ENCODE measurements at regions not wholly inside any gene's neighbourhood (a gene's known extent, or its start where the extent isn't known, plus 50 kb on each side); places are given as distances from the start of the nearest gene placed in this dataset.

DNA sequence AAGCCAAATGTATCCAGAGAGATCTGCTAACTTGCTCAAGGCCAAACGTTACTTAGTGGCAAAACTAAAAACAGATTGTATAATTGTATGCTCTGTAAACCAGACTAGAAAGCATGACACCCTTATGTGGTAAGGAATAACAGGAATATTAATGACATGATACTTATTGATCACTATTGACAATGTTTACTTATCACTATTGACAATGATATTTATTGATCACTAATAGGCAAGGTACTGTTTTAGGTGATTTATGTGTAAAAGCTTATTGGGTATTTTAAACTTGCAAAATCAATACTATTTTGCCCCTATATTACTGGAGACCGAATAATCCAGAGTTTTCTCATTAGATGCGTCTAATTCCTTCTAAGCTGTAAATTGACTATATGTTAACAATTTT lies 985.1 kb downstream of the CDH11 start:
- intact Hi-C loops (cut with micrococcal nuclease; ENCODE audit: unreplicated experiment), result no loop called here
- TF ChIP-seq, protein P1, sequence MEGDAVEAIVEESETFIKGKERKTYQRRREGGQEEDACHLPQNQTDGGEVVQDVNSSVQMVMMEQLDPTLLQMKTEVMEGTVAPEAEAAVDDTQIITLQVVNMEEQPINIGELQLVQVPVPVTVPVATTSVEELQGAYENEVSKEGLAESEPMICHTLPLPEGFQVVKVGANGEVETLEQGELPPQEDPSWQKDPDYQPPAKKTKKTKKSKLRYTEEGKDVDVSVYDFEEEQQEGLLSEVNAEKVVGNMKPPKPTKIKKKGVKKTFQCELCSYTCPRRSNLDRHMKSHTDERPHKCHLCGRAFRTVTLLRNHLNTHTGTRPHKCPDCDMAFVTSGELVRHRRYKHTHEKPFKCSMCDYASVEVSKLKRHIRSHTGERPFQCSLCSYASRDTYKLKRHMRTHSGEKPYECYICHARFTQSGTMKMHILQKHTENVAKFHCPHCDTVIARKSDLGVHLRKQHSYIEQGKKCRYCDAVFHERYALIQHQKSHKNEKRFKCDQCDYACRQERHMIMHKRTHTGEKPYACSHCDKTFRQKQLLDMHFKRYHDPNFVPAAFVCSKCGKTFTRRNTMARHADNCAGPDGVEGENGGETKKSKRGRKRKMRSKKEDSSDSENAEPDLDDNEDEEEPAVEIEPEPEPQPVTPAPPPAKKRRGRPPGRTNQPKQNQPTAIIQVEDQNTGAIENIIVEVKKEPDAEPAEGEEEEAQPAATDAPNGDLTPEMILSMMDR (IDR thresholded peaks at IDR 0.05), result no peak
- no peak for TF ChIP-seq POLR2AphosphoS5 (IDR thresholded peaks at IDR 0.05; ENCODE audit: low read depth, low read length)
- no peak for TF ChIP-seq TCF7L2 (IDR thresholded peaks at IDR 0.05; ENCODE audit: low read depth, low read length)
- H3K4me1 ChIP-seq (ENCODE audit: control insufficient read depth, insufficient read depth, low read length), result no peaks in the 10 kb centered on the region
- DNase-seq (ENCODE audit: low read depth, low spot score) (no peak), ATAC-seq (no peak)
- CTCF ChIA-PET, result no interaction called here
- no peak overlapping the region for H3K27ac ChIP-seq (ENCODE audit: low read length)
- no peaks in the 10 kb centered on the region for H3K27me3 ChIP-seq (ENCODE audit: control insufficient read depth, insufficient read depth, low read length)
- no peaks in the 10 kb centered on the region for H3K36me3 ChIP-seq (ENCODE audit: control insufficient read depth, insufficient read depth, low read length)
- POLR2A ChIA-PET, result no interaction called here
- H3K4me3 ChIP-seq (ENCODE audit: low read depth in 2 of 2, low read length in 2 of 2), result no peak overlapping the region
- in situ Hi-C loops (cut with HindIII; ENCODE audit: low pct_unique_long_range_greater_than_20kb, low sequenced_read_pairs), result no loop called here
- no TSS peak for BruUV-seq (replicated peaks)
- no peaks in the 10 kb centered on the region for H3K9me3 ChIP-seq (ENCODE audit: control insufficient read depth, insufficient read depth, low read depth, low read length)

DNA sequence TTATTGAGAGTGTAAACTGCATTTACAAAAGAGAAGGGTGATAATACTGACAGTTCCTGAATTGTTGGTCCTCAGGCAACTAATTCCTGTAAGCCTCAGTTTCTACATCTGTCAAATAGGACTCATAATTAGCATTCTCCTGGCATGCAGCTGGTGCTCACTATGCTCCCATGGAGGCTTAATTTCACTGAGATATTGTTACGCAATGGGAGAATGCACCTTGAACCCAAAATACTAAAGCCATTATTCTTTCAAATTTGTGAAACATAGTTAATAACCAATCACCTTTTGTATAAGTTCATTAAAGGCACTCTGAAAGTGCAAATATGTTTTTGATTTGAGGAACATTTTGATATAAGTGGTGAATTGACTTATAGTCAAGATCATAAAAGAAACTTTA lies 985.5 kb downstream of the CDH11 start:
- Histone ChIP-seq H3K4me3 (ENCODE audit: low read depth in 2 of 2, low read length in 2 of 2) (no peak overlapping the region), H3K27ac (ENCODE audit: low read length) (no peak overlapping the region), H3K27me3 (ENCODE audit: control insufficient read depth, insufficient read depth, low read length) (no peaks in the 10 kb centered on the region), H3K9me3 (ENCODE audit: control insufficient read depth, insufficient read depth, low read depth, low read length) (no peaks in the 10 kb centered on the region), H3K36me3 (ENCODE audit: control insufficient read depth, insufficient read depth, low read length) (no peaks in the 10 kb centered on the region), H3K4me1 (ENCODE audit: control insufficient read depth, insufficient read depth, low read length) (no peaks in the 10 kb centered on the region)
- no TSS peak for BruUV-seq (replicated peaks)
- intact Hi-C loops (cut with micrococcal nuclease; ENCODE audit: unreplicated experiment), result no loop called here
- ChIA-PET CTCF (no interaction called here), POLR2A (no interaction called here)
- no peak for DNase-seq (ENCODE audit: low read depth, low spot score)
- no peak for ATAC-seq
- TF ChIP-seq, protein P1 (IDR thresholded peaks at IDR 0.05), result no peak
- TF ChIP-seq SIN3A (IDR thresholded peaks at IDR 0.05; ENCODE audit: borderline replicate concordance, insufficient read depth, low read depth, low read length) (no peak), TCF7L2 (IDR thresholded peaks at IDR 0.05; ENCODE audit: low read depth, low read length) (no peak), POLR2AphosphoS5 (IDR thresholded peaks at IDR 0.05; ENCODE audit: low read depth, low read length) (no peak)
- TF ChIP-seq, protein P2, sequence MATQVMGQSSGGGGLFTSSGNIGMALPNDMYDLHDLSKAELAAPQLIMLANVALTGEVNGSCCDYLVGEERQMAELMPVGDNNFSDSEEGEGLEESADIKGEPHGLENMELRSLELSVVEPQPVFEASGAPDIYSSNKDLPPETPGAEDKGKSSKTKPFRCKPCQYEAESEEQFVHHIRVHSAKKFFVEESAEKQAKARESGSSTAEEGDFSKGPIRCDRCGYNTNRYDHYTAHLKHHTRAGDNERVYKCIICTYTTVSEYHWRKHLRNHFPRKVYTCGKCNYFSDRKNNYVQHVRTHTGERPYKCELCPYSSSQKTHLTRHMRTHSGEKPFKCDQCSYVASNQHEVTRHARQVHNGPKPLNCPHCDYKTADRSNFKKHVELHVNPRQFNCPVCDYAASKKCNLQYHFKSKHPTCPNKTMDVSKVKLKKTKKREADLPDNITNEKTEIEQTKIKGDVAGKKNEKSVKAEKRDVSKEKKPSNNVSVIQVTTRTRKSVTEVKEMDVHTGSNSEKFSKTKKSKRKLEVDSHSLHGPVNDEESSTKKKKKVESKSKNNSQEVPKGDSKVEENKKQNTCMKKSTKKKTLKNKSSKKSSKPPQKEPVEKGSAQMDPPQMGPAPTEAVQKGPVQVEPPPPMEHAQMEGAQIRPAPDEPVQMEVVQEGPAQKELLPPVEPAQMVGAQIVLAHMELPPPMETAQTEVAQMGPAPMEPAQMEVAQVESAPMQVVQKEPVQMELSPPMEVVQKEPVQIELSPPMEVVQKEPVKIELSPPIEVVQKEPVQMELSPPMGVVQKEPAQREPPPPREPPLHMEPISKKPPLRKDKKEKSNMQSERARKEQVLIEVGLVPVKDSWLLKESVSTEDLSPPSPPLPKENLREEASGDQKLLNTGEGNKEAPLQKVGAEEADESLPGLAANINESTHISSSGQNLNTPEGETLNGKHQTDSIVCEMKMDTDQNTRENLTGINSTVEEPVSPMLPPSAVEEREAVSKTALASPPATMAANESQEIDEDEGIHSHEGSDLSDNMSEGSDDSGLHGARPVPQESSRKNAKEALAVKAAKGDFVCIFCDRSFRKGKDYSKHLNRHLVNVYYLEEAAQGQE (IDR thresholded peaks at IDR 0.05; ENCODE audit: insufficient read depth in 1 of 2, low read depth in 2 of 2, low read length in 1 of 2), result no peak
- in situ Hi-C loops (cut with HindIII; ENCODE audit: low pct_unique_long_range_greater_than_20kb, low sequenced_read_pairs), result no loop called here
